Lower leg skin (tissue), 4 donors: ENCODE measurements at regions not wholly inside any gene's neighbourhood (a gene's known extent, or its start where the extent isn't known, plus 50 kb on each side); places are given as distances from the start of the nearest gene placed in this dataset.

Experiments used
- DNase-seq, 2 donors: peaks; one replicate each; pipeline ENCODE4 v3.0.0-alpha.2; 2019; ENCODE audit warnings: low spot score in 2 of 2
- H3K4me3 ChIP-seq: fragments of 200-600 bp; sonication (generic); 2 replicates; pipeline ENCODE4 v1.5.1; 2017; ENCODE audit warnings: mild to moderate bottlenecking, low read depth; ENCODE audit not compliant: poor library complexity, severe bottlenecking
- POLR2A ChIP-seq, 2 donors: fragments of 450-650 bp; IDR thresholded peaks; one replicate each; pipeline ENCODE4 v1.6.1; 2016 to 2017; ENCODE audit warnings: antibody characterized with exemption in 2 of 2, mild to moderate bottlenecking in 1 of 2, moderate library complexity in 1 of 2
- WGBS, 2 donors: methylation state at CpG; one replicate each; pipeline ENCODE4 v1.1.5; 2018; 5-methylcytosine and 5-hydroxymethylcytosine counted together
- intact Hi-C: fragments of 100-400 bp; cut with DNase I; formaldehyde crosslinking; loops from one replicate; pipeline ENCODE4 v1.15.0; 2023; ENCODE audit warnings: low total_unique reads
- TF ChIP-seq, protein P1 (sequence below), 3 donors: fragments of 450-650 bp; IDR thresholded peaks; one replicate each; pipeline ENCODE4 v1.5.1; 2016; ENCODE audit warnings: antibody characterized with exemption in 3 of 3, mild to moderate bottlenecking in 3 of 3, moderate library complexity in 2 of 3

GRCh38 chr6:139436957-139437348, 62.5 kb upstream of the CITED2 start:
- DNase-seq = no peak
- TF ChIP-seq, protein P1, sequence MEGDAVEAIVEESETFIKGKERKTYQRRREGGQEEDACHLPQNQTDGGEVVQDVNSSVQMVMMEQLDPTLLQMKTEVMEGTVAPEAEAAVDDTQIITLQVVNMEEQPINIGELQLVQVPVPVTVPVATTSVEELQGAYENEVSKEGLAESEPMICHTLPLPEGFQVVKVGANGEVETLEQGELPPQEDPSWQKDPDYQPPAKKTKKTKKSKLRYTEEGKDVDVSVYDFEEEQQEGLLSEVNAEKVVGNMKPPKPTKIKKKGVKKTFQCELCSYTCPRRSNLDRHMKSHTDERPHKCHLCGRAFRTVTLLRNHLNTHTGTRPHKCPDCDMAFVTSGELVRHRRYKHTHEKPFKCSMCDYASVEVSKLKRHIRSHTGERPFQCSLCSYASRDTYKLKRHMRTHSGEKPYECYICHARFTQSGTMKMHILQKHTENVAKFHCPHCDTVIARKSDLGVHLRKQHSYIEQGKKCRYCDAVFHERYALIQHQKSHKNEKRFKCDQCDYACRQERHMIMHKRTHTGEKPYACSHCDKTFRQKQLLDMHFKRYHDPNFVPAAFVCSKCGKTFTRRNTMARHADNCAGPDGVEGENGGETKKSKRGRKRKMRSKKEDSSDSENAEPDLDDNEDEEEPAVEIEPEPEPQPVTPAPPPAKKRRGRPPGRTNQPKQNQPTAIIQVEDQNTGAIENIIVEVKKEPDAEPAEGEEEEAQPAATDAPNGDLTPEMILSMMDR (IDR thresholded peaks at IDR 0.05) = no peak
- no peak for TF ChIP-seq POLR2A (IDR thresholded peaks at IDR 0.05)
- H3K4me3 ChIP-seq = no peak overlapping the region
- intact Hi-C loops = no loop called here
- 69 to 80% methylated on average over 3 of the region's 3 CpGs for WGBS, 2 donors

DNA sequence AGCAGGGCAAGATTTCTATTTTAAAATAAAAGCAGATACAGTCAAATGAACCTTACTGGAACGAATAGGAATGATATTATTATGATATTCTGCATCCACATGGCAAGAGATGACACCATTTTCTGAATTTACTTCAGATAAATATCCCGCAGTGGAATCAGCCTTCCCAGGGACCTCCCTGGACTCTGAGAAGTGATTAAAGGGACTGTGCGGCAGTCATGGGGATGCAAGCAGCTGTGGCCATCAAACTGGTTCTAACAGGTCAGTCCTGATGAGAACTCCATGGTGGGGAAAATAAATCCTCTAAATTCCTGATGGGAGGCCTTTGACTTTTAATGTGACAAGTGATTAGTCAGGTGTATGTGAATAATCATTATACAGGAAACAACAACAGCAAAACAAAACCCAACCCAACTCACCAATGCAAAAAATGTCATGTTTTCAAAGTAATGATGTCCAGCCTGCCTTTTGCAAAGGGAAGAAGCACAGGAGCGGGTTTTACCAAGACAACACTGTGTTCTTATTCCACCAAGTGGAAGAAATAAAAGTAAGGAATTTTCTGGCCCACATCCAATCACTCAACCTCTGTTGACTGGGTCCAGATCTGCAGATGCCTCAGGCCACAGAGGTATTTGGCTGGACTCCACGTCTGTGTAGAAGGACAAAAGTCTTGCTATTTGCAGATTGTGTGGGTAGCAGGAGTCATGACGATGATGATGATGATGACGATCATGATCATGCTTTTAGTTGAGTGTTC, 61.9 kb upstream of the CITED2 start:
- WGBS, 2 donors = 69 to 72% methylated on average over 7 of the region's 7 CpGs
- TF ChIP-seq, protein P1 (IDR thresholded peaks at IDR 0.05) = no peak
- TF ChIP-seq POLR2A (IDR thresholded peaks at IDR 0.05) = no peak
- H3K4me3 ChIP-seq = no peak overlapping the region
- intact Hi-C loops = no loop called here
- DNase-seq = no peak

GRCh38 chr6:139433631-139434419, 59.4 kb upstream of the CITED2 start:
- intact Hi-C loops = no loop called here
- WGBS, 2 donors = 19 to 49% methylated on average over 2 of the region's 2 CpGs

DNA sequence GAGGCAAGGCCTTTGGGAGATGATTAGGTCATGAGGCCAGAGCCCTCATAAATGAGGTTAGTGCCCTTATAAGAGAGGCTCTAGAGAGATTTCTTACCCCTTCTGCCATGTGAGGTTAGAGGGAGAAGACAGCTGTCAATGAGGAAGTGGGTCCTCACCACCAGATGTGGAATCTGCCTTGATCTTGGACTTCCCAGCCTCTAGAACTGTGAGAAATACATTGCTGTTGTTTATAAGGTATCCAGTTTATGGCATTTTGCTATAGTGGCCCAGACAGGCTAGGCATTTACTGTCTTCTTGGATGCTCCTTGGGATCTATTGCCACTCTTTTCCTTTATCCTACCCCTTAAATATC, 57.1 kb upstream of the CITED2 start:
- no peak overlapping the region for H3K4me3 ChIP-seq
- no peak for TF ChIP-seq POLR2A (IDR thresholded peaks at IDR 0.05)
- TF ChIP-seq, protein P1 (IDR thresholded peaks at IDR 0.05) = no peak
- intact Hi-C loops = no loop called here
- DNase-seq = no peak

More at GRCh38 chr6:139433631-139434419, 59.4 kb upstream of the CITED2 start:
- no peak overlapping the region for H3K4me3 ChIP-seq
- no peak for DNase-seq
- TF ChIP-seq POLR2A (IDR thresholded peaks at IDR 0.05) = no peak
- TF ChIP-seq, protein P1 (IDR thresholded peaks at IDR 0.05) = no peak

DNA sequence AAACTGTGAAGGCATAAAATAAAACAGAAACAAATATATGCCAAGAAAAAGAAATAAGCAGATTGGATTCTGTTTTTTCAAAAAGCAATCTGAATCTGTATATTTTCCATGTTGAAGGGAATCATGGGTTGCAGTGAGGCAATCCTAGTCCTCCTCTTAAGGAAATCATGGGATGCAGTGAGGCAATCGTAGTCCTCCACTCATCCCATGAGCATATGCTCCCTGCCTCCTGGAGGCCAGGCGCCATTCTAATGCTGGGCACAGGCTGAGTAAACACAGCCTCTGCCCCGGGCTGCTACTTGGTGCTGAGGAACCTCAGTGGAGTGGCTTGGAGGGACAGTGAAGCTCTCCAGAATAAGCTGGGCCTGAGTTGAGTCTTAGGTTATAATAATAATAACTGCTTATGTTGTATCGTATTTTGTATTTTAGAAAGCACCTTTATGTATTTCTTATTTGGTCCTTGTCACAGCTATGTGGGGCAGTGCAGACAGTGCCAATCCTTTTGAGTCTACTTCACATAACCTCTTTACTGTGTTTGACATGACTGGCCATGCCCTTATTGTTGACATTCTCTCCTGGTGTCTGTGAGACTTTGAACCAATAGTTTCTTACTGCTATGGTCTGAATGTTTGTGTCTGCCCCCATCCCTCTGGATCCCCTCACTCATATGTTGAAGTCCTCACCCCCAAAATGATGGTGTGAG, 56.6 kb upstream of the CITED2 start:
- no peak for DNase-seq
- H3K4me3 ChIP-seq = no peak overlapping the region
- 93 to 94% methylated on average over 4 of the region's 4 CpGs for WGBS, 2 donors
- intact Hi-C loops = no loop called here
- TF ChIP-seq POLR2A (IDR thresholded peaks at IDR 0.05) = no peak
- TF ChIP-seq, protein P1 (IDR thresholded peaks at IDR 0.05) = no peak
